Activated T-helper 1 cell treated with anti-CD3 and anti-CD28 coated beads, Interleukin-12 subunit alpha, Interleukin-12 subunit beta, Interleukin-2, Interleukin-4 antibody, amounts not matched to agents 30 ng/mL and 10 ng/mL and 1 ng/mL, durations not matched to agents 14 hours and 24 hours and 36 hours (primary cell): ENCODE measurements at regions not wholly inside any gene's neighbourhood (a gene's known extent, or its start where the extent isn't known, plus 50 kb on each side); places are given as distances from the start of the nearest gene placed in this dataset.

Experiments
- DNase-seq: peaks from one replicate; pipeline ENCODE4 v3.0.0; 2021; ENCODE audit warnings: low spot score
- H3K27ac Mint-ChIP-seq: one replicate; pipeline ENCODE4 v1.8.0; 2021; ENCODE audit warnings: mild to moderate bottlenecking, mixed read lengths
- H3K27me3 Mint-ChIP-seq: one replicate; pipeline ENCODE4 v1.8.0; 2022; ENCODE audit warnings: mild to moderate bottlenecking, moderate library complexity, mixed read lengths; ENCODE audit not compliant: insufficient read depth
- H3K36me3 Mint-ChIP-seq: one replicate; pipeline ENCODE4 v1.8.0; 2021; ENCODE audit warnings: low read depth, mixed read lengths
- H3K4me1 Mint-ChIP-seq: one replicate; pipeline ENCODE4 v1.8.0; 2021; ENCODE audit warnings: low read depth, mixed read lengths
- H3K4me3 Mint-ChIP-seq: one replicate; pipeline ENCODE4 v1.8.0; 2021; ENCODE audit warnings: mild to moderate bottlenecking, moderate library complexity, mixed read lengths
- H3K9me3 Mint-ChIP-seq: one replicate; pipeline ENCODE4 v1.8.0; 2021; ENCODE audit warnings: mixed read lengths
- intact Hi-C: fragments of 100-400 bp; cut with micrococcal nuclease; formaldehyde crosslinking; loops from one replicate; pipeline ENCODE4 v1.15.1; 2024

DNA sequence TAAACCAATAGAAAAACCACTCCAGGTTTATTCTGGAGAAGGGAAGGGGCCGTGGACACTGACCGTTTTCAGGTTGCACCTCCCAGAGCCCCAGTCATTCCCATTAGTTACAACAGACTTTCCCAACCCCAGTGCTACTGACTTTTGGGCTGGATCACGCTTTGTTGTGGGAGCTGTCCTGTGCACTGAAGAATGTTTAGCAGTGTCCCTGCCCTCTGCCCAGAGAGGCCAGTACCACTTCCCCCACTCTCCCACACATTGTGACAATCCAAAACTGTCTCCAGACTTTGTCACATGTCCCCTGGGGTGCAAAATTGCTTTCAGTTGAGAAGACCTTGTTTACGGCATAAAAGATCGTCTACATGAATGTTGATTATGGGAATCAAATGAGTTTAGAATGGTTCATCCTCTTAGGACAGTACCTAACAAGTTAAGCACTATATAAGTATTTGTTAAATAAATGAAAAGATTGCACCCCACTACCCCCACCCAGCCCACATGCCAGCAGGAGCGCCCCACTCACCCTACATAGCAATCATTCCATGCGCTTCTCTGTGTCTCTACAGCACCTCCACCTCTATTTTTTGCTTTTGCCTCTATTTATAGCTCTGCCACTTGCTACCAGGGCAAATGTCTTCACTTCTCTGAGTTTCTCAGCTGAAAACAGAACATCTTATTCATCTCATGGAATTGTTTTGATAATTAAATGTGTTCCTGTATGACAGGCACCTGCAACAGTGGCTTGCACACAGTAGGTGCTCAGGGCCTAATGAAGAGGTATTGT, 104.9 kb downstream of the AXIN2 start:
- H3K36me3 Mint-ChIP-seq, result no peaks in the 10 kb centered on the region
- intact Hi-C loops, result loop anchor here (2.0 kb wide), 1 partner anchor 100 kb away; no protein-coding TSS in a partner anchor
- no peak overlapping the region for H3K4me3 Mint-ChIP-seq
- DNase-seq, result no peak
- no peaks in the 10 kb centered on the region for H3K9me3 Mint-ChIP-seq
- peaks cover 4% of the 10 kb centered on the region for H3K27me3 Mint-ChIP-seq
- no peaks in the 10 kb centered on the region for H3K4me1 Mint-ChIP-seq
- H3K27ac Mint-ChIP-seq, result no peak overlapping the region

DNA sequence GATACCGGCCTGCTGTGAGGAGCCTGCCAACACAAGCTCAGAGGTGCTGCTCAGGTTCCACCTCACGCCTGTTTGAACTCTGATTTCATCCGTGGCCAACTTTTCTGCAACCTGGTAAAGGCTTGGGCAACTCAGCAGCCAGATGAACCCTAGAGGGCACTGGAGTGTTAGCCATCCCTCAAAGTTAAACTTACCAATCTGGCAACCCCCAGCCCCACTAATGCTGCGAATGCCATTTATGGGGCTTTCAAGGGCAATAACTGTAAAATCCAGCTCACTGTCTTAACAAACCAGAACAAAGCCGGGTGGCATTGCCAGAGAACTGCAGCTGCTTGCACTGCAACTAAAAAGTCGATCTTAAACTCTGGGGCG, 105.5 kb downstream of the AXIN2 start:
- DNase-seq, result no peak
- H3K27me3 Mint-ChIP-seq, result peaks cover 2% of the 10 kb centered on the region
- intact Hi-C loops, result loop anchor here (2.0 kb wide), 1 partner anchor 101 kb away; no protein-coding TSS in a partner anchor
- H3K27ac Mint-ChIP-seq, result no peak overlapping the region
- H3K4me1 Mint-ChIP-seq, result no peaks in the 10 kb centered on the region
- H3K36me3 Mint-ChIP-seq, result no peaks in the 10 kb centered on the region
- no peak overlapping the region for H3K4me3 Mint-ChIP-seq
- no peaks in the 10 kb centered on the region for H3K9me3 Mint-ChIP-seq

DNA sequence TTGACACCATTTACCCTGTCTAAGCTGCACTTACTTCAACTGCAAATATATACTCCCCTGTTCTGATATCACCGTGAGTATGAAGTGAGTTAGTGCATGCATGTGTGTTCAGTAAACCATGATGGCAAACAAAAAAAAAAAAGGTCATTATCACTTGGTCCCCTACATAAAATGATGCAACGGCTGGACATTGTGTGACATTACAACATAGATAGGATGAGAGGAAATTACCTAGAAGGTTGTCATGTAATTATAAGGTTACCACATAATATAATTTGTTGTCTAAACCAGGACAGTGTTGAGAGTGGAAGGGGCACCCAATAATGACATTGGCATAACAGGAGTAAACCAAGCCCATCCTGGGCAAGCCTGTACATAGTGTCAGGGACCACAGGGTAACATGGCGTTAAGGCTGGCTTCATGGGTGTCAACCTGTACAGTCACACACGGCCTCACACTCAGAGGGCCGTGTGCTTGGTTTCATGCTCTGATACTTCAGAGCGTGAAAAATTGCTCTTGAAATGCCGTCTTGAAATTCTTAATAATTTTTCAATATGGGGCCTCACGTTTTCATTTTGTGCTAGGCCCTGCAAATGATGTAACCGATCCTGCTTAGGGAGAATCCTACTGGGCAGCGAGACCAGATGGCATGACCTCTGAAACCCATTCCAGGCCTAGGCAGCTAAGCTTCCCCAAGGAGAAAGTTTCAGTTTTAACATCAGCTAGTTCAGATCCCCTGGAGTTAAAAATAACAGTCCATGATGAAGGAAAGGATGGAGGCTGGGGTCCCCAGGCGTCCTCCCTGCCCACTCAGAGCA, 106.1 kb downstream of the AXIN2 start:
- DNase-seq, result no peak
- Mint-ChIP-seq H3K27ac (no peak overlapping the region), H3K36me3 (no peaks in the 10 kb centered on the region), H3K4me3 (no peak overlapping the region), H3K4me1 (no peaks in the 10 kb centered on the region), H3K9me3 (no peaks in the 10 kb centered on the region), H3K27me3 (peaks cover 2% of the 10 kb centered on the region)
- intact Hi-C loops, result no loop called here

DNA sequence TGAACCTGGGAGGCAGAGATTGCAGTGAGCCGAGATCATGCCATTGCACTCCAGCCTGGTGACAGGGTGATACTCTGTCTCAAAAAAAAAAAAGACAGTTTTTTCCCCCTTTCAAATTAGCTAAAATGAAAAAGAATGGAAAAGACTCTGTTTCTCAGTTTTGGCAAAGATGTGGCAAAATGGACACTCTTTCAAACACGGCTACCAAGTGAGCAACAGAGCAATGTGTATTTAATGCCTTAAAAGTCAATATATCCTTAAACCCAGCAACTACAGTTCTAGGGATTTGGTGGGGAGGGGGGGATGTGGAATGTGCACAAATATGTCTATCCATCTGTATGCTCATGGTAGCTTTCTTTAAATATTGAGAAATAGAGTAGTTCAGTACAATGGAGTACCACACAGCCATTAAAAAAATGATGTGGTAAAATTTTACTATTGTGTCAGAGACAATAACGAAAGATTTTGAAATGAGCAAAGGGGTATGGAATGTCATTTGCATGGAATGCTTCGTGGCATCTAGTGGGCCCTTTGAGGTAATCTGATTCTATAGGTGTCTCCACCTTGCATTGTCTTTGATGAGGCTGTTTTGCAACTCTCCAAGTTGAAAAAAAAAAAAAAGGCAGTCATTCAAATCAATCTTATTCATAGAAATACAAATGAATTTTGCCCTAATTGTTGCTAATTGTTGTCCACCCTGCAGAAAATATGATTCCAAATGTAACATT, 108.1 kb downstream of the AXIN2 start:
- no peaks in the 10 kb centered on the region for H3K4me1 Mint-ChIP-seq
- intact Hi-C loops, result no loop called here
- H3K27ac Mint-ChIP-seq, result no peak overlapping the region
- H3K36me3 Mint-ChIP-seq, result peaks cover 2% of the 10 kb centered on the region
- peaks cover 5% of the 10 kb centered on the region for H3K27me3 Mint-ChIP-seq
- DNase-seq, result no peak
- H3K4me3 Mint-ChIP-seq, result no peak overlapping the region
- peaks cover 8% of the 10 kb centered on the region for H3K9me3 Mint-ChIP-seq

DNA sequence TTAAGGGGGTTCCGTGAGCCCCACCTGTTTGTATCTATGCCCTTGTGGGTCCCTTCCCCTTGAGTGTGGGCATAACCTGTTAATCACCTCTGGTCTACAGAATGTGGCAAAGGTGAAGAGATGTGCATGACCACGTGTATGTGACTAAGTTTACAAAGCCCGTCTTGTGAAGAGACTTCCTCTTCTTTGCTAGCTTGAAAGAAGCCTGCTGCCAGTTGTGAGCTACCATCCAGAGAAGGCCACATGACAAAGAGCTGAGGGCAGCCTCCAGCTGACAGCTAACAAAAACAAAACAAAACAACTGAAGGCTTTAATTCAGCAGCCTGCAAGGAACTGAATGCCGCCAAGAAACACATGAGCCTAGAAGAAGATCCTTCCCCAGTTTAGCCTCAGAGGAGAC, 112.0 kb downstream of the AXIN2 start:
- peaks cover 8% of the 10 kb centered on the region for H3K9me3 Mint-ChIP-seq
- no peak overlapping the region for H3K27ac Mint-ChIP-seq
- peaks cover 2% of the 10 kb centered on the region for H3K36me3 Mint-ChIP-seq
- no peak overlapping the region for H3K4me3 Mint-ChIP-seq
- no peak for DNase-seq
- peaks cover 13% of the 10 kb centered on the region for H3K27me3 Mint-ChIP-seq
- intact Hi-C loops, result no loop called here
- no peaks in the 10 kb centered on the region for H3K4me1 Mint-ChIP-seq

DNA sequence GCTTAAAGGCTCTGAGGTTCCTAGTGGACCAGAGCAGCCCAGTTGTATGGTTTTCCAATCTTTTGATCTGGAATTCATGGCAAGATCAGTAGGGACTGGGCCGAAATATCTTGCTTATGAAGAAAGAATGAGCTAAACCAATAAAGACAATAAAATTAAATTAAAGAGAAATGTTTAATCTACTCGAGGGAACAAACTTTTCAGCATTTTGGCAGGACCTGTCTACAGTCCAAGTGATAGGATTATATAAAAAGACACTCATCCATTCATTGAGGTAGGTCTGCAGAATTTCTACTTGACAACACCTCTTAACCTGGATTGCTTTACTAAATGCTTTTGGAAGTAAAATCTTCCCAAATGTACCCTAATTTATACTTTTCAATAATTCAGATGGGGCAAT, 113.6 kb downstream of the AXIN2 start:
- DNase-seq, result no peak
- Mint-ChIP-seq H3K27ac (no peak overlapping the region), H3K9me3 (peaks cover 8% of the 10 kb centered on the region), H3K27me3 (peaks cover 13% of the 10 kb centered on the region), H3K36me3 (peaks cover 2% of the 10 kb centered on the region), H3K4me1 (no peaks in the 10 kb centered on the region), H3K4me3 (no peak overlapping the region)
- intact Hi-C loops, result no loop called here

DNA sequence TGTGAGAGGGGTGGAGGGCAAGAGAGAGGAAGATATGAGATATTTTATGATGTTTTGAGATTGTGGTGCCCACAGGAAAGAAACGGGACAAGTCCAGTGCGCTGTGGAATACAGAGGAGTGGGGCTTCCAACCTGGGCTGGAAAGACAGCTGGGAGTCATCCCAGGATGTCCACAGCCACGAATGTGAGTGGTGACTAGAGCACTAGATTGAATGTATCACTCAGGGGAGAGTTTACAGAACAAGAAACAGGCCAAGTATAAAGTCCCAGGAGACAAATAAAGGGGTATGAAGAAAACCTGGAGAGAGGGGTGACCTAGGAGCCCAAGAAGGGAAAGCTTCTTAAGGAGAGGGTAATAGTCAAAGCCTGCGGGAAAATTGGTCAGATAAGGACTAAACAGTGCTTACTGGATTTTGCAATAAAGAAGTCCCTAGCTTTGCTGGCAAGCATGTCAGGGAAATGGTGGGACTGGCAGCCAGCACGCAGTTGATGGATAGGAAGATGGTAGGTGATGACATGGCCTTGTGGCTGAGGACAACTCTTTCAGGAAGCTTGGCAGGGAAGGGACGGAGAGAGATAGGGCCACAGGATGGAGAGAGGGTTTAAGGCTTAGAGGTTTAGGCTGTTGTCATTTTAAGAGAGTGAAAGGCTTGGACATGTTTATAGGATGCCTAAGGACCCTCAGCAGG, 114.5 kb downstream of the AXIN2 start:
- DNase-seq, result no peak
- Mint-ChIP-seq H3K4me1 (no peaks in the 10 kb centered on the region), H3K27me3 (peaks cover 13% of the 10 kb centered on the region)

DNA sequence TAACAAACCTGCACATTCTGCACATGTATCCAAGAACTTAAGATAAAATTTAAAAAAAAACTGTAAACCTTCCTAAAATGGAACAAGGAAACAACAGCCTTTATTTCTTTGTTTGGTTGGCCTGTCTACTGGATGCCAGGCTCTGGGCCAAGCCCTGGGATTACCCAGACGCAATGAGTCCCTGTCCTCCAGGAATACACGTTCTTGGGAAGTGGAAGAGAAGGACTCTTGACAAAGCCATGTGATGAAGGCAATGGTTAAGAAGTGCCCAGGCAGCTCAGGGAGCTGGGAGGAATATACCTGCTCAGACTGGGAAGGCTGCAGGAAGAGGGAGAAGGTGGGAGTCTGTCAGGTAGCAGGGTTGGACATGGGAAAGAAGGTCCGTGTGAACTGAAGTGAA, 115.4 kb downstream of the AXIN2 start:
- Mint-ChIP-seq H3K9me3 (peaks cover 8% of the 10 kb centered on the region), H3K27me3 (peaks cover 13% of the 10 kb centered on the region), H3K36me3 (peaks cover 2% of the 10 kb centered on the region), H3K4me1 (no peaks in the 10 kb centered on the region), H3K27ac (no peak overlapping the region), H3K4me3 (no peak overlapping the region)
- intact Hi-C loops, result no loop called here
- DNase-seq, result no peak

More for the DNA sequence above, 114.5 kb downstream of the AXIN2 start:
- Mint-ChIP-seq H3K4me3 (no peak overlapping the region), H3K27ac (no peak overlapping the region), H3K9me3 (peaks cover 8% of the 10 kb centered on the region), H3K36me3 (peaks cover 2% of the 10 kb centered on the region)
- intact Hi-C loops, result no loop called here

DNA sequence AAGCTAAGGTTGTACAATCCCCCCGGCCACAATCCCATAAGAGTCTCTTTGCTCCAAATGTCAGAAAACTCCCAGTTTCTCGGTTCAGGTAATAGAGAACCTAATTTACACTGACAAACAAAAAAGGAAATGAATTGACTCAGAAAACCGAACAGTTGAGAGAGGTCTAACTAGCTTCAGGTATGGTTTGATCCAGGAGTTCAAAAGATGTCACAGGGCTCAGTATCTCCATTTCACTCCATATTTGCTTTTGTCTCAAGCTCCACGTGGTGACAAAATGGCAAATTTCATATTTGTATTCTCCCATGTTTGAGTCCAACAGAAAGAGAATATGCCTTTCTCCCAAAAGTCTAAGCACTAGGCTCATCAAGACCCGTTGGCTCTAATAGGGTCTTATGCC, 117.4 kb downstream of the AXIN2 start:
- H3K9me3 Mint-ChIP-seq, result peaks cover 3% of the 10 kb centered on the region
- no peak overlapping the region for H3K27ac Mint-ChIP-seq
- no peaks in the 10 kb centered on the region for H3K4me1 Mint-ChIP-seq
- intact Hi-C loops, result no loop called here
- peaks cover 2% of the 10 kb centered on the region for H3K36me3 Mint-ChIP-seq
- DNase-seq, result no peak
- no peak overlapping the region for H3K4me3 Mint-ChIP-seq
- H3K27me3 Mint-ChIP-seq, result peaks cover 13% of the 10 kb centered on the region

DNA sequence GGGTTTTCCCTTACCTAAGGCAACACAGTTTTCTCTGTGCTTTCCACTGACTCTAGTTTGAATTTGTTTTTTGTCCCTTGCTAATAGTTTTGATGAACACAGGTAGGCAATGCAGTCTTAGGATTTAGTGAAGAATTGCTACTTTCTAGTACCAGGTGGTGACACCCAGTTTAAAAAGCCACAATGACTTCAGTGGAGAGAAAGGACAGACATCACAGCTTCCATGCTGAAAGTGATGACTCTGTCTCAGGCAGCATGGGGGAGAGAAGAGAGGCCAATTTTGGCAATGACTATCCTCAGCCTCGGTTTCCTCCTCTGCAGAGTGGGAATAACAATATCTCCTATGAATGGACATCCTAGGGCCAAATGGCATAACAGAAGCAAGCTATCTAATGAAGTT, 118.8 kb downstream of the AXIN2 start:
- intact Hi-C loops, result no loop called here
- no peak overlapping the region for H3K27ac Mint-ChIP-seq
- no peak overlapping the region for H3K4me3 Mint-ChIP-seq
- no peak for DNase-seq
- peaks cover 14% of the 10 kb centered on the region for H3K27me3 Mint-ChIP-seq
- no peaks in the 10 kb centered on the region for H3K9me3 Mint-ChIP-seq
- H3K36me3 Mint-ChIP-seq, result no peaks in the 10 kb centered on the region
- no peaks in the 10 kb centered on the region for H3K4me1 Mint-ChIP-seq

DNA sequence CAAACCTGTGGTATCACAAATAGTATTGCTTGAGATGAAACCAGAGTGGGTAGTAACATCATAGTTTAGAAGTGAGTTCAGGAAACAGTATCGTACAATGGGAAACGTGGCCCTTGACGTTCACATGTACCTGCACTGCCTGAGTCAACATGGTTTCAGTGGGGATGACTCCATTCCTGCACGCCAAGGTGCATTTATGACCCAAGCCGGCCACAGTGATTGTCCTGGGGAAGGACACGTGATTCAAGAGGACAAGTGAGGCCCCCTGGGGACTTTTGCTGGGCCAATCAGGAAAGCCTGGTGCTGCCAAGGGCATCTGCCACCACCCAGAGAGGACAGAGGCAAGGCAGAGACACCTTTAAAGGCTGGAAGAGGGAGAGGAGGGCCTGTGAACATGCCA, 119.2 kb downstream of the AXIN2 start:
- Mint-ChIP-seq H3K4me1 (no peaks in the 10 kb centered on the region), H3K9me3 (no peaks in the 10 kb centered on the region), H3K27me3 (peaks cover 16% of the 10 kb centered on the region), H3K36me3 (no peaks in the 10 kb centered on the region), H3K4me3 (no peak overlapping the region), H3K27ac (no peak overlapping the region)
- DNase-seq, result no peak
- intact Hi-C loops, result no loop called here

DNA sequence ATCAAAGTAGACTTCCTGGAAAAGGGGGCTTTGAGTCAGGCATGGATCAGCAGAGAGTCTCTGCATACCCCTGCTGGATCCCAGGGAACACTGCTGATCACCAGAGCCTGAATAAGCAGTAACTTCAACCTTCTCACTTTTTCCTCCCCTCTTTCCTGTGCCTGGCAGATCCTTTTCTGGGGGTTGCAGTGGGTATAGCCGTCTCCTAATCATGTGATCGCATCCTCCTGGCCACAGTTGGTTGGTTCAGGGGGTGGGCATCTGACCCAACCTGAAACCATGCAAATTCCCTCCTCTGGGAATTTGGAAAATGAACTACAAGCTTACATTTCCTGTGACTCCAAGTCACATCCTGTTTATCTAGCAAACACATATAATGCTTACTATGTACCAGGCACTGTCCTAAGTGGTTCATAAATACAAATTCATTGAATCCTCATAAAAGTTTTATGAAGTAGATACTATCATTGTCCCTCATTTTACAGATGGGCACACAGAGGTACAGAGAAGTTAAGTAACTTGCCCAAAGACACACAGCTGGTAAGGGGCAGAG, 120.3 kb downstream of the AXIN2 start:
- intact Hi-C loops, result no loop called here
- H3K36me3 Mint-ChIP-seq, result no peaks in the 10 kb centered on the region
- no peak for DNase-seq
- no peak overlapping the region for H3K27ac Mint-ChIP-seq
- no peaks in the 10 kb centered on the region for H3K9me3 Mint-ChIP-seq
- peaks cover 12% of the 10 kb centered on the region for H3K27me3 Mint-ChIP-seq
- H3K4me1 Mint-ChIP-seq, result no peaks in the 10 kb centered on the region
- H3K4me3 Mint-ChIP-seq, result no peak overlapping the region
